DND-41 (cell line): ENCODE measurements at regions not wholly inside any gene's neighbourhood (a gene's known extent, or its start where the extent isn't known, plus 50 kb on each side); places are given as distances from the start of the nearest gene placed in this dataset.

Experiments used
- ATAC-seq: fragments of 200-7000 bp; cut with Tn5 transposase; 3 replicates; pipeline ENCODE4 v1.9.1; 2021; ENCODE audit warnings: low read depth; ENCODE audit not compliant: insufficient read depth
- DNase-seq: peaks from one replicate; pipeline ENCODE4 v3.0.0-alpha.2; 2020
- H2AFZ ChIP-seq: 2 replicates; pipeline ENCODE4 v1.6.0; 2012; ENCODE audit warnings: low read depth, low read length
- H3K27ac ChIP-seq: 2 replicates; pipeline ENCODE4 v1.5.1; 2012; ENCODE audit warnings: low read length, inconsistent platforms
- H3K27me3 ChIP-seq: fragments of 200-600 bp; sonication (generic); 2 replicates; pipeline ENCODE4 v1.6.0; 2012; ENCODE audit warnings: low read length, mild to moderate bottlenecking, inconsistent platforms; ENCODE audit not compliant: insufficient read depth, poor library complexity
- H3K36me3 ChIP-seq: 2 replicates; pipeline ENCODE4 v1.5.1; 2012; ENCODE audit warnings: low read length, inconsistent platforms; ENCODE audit not compliant: insufficient read depth
- H3K4me1 ChIP-seq: 2 replicates; pipeline ENCODE4 v1.5.1; 2012; ENCODE audit warnings: mild to moderate bottlenecking, low read length; ENCODE audit not compliant: insufficient read depth
- H3K4me2 ChIP-seq: 2 replicates; pipeline ENCODE4 v1.6.0; 2012; ENCODE audit warnings: mild to moderate bottlenecking, moderate library complexity, low read length, inconsistent platforms; ENCODE audit not compliant: insufficient read depth
- H3K4me3 ChIP-seq, 2 experiments: fragments of 200-600 bp in 1 of 2; shearing (Covaris generic) in 1 of 2; 2 replicates each; pipeline ENCODE4 v1.5.1; 2012 to 2016; ENCODE audit warnings: inconsistent platforms in 2 of 2, low read length in 2 of 2, mild to moderate bottlenecking in 2 of 2, low read depth in 1 of 2, moderate library complexity in 1 of 2
- H3K79me2 ChIP-seq: 2 replicates; pipeline ENCODE4 v1.6.0; 2012; ENCODE audit warnings: low read length, inconsistent platforms; ENCODE audit not compliant: insufficient read depth
- H3K9ac ChIP-seq: 2 replicates; pipeline ENCODE4 v1.6.0; 2012; ENCODE audit warnings: low read depth, mild to moderate bottlenecking, inconsistent platforms, low read length, moderate library complexity
- H3K9me3 ChIP-seq: 2 replicates; pipeline ENCODE4 v1.5.1; 2012; ENCODE audit warnings: low read length, moderate library complexity, mild to moderate bottlenecking, inconsistent platforms; ENCODE audit not compliant: insufficient read depth, severe bottlenecking
- H4K20me1 ChIP-seq: 2 replicates; pipeline ENCODE4 v1.6.0; 2012; ENCODE audit warnings: low read length; ENCODE audit not compliant: insufficient read depth
- CTCF ChIP-seq: IDR thresholded peaks from 2 replicates; pipeline ENCODE4 v1.5.1; 2012; ENCODE audit warnings: borderline replicate concordance, low read length, moderate library complexity, mild to moderate bottlenecking; ENCODE audit not compliant: poor library complexity, severe bottlenecking; ENCODE audit errors: extremely low read depth
- EZH2 ChIP-seq: IDR thresholded peaks from 3 replicates; pipeline ENCODE4 v1.6.1; 2012; ENCODE audit warnings: borderline replicate concordance, low read depth, mild to moderate bottlenecking, moderate library complexity, low read length, inconsistent platforms; ENCODE audit not compliant: severe bottlenecking

GRCh38 chr7:65471587-65471986, 97.9 kb downstream of the ZNF92 start:
- Histone ChIP-seq H3K27me3 (no peaks in the 10 kb centered on the region), H2AFZ (no peak overlapping the region), H3K4me1 (peaks cover 36% of the 10 kb centered on the region)

DNA sequence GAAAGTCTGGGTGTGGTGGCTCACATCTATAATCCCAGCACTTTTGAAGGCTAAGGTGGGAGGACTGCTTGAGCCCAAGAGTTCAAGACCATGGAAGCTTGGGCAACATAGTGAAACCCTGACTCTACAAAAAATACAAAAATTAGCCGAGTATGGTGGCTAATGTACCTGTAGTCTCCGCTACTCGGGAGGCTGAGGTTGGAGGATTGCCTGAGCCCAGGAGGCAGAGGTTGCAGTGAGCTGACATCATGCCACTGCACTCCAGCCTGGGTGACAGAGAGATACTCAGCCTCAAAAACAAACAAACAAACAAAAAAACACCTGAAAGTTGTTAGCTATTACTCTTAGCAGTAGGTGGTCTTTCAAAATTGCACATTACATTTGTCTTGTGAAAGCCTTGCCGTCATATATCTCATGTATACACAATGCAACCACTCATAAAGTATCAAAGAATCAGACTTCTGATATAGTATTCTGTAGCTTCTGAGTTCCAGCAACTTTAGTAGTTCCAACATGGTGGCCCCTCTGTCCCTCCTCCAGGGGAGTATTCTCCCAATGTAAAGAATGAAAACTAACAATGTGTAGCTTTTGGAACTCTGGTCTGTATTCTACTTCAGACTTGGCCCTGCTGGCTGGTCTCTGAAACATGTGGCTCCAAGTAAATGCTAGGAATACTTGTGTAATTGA, 101.5 kb downstream of the ZNF92 start:
- H3K27ac ChIP-seq, result peak overlapping the region; percentile 90
- DNase-seq (no peak), ATAC-seq (peak; percentile 1; the same call in 1 of the 3 replicates)
- no peak overlapping the region; the same call in 1 of the 2 replicates for H3K4me2 ChIP-seq
- H4K20me1 ChIP-seq, result no peaks in the 10 kb centered on the region
- TF ChIP-seq CTCF (no peak), EZH2 (no peak)
- H3K4me1 ChIP-seq, result peaks cover 48% of the 10 kb centered on the region
- peaks cover 32% of the 10 kb centered on the region for H3K9me3 ChIP-seq
- peaks cover 16% of the 10 kb centered on the region for H3K36me3 ChIP-seq
- peak overlapping the region; percentile 63 for H2AFZ ChIP-seq
- H3K27me3 ChIP-seq, result no peaks in the 10 kb centered on the region
- peak overlapping the region; percentile 47; the same call in 1 of the 2 replicates for H3K9ac ChIP-seq
- no peaks in the 10 kb centered on the region for H3K79me2 ChIP-seq
- H3K4me3 ChIP-seq, result no peak overlapping the region; a peak in 1 of 4 replicates

More at GRCh38 chr7:65471587-65471986, 97.9 kb downstream of the ZNF92 start:
- Histone ChIP-seq H4K20me1 (no peaks in the 10 kb centered on the region), H3K36me3 (peaks cover 4% of the 10 kb centered on the region; the same call in 1 of the 2 replicates), H3K79me2 (no peaks in the 10 kb centered on the region), H3K9ac (no peak overlapping the region), H3K9me3 (peaks cover 7% of the 10 kb centered on the region), H3K27ac (no peak overlapping the region), H3K4me3 (no peak overlapping the region), H3K4me2 (no peak overlapping the region)
- TF ChIP-seq EZH2 (no peak), CTCF (no peak)
- no peak for DNase-seq
- ATAC-seq, result no peak

DNA sequence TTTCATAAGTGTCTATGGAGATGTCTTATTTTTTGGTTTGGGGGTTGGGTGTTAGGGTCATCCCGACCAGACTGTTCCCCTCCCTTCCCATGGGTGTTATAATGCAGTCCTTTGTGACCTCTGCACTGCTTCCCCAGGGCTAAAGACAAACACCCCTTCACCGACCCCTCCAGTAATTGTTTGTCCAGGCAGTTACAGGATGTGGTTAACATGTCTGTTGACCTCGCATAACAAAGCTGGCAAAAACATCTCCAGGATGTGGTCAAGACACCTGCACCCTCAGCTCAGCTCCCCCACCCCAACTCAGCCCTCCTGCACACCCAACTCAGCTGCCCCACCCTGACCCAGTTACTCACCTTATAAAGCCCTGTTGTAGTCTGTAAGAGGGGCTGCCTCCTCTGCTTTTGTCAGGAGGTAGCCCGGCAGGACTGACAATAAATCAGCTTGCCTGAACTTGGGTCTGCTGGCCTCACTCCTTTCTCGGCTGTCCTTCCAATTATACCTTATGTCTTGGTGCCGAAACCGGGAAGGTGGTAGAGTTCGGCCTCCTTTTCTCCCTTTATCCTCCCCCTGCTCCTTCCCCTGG, 102.2 kb downstream of the ZNF92 start:
- peak overlapping the region; percentile 52 for H3K4me2 ChIP-seq
- peaks cover 32% of the 10 kb centered on the region for H3K9me3 ChIP-seq
- no peak for TF ChIP-seq EZH2
- no peak for TF ChIP-seq CTCF
- H3K36me3 ChIP-seq, result peaks cover 16% of the 10 kb centered on the region
- H3K79me2 ChIP-seq, result no peaks in the 10 kb centered on the region
- H3K9ac ChIP-seq, result peak overlapping the region; percentile 47
- peak overlapping the region; percentile 63 for H2AFZ ChIP-seq
- H3K27me3 ChIP-seq, result no peaks in the 10 kb centered on the region
- H4K20me1 ChIP-seq, result no peaks in the 10 kb centered on the region
- H3K4me3 ChIP-seq, result peak overlapping the region in 1 of 2 experiments; percentile 44; a peak in 2 of 4 replicates
- ATAC-seq (peak; percentile 90), DNase-seq (peak; percentile 83)
- peaks cover 48% of the 10 kb centered on the region for H3K4me1 ChIP-seq
- peak overlapping the region; percentile 90 for H3K27ac ChIP-seq
